ENCODE measurements at regions not wholly inside any gene's neighbourhood (a gene's known extent, or its start where the extent isn't known, plus 50 kb on each side); places are given as distances from the start of the nearest gene placed in this dataset.

- intact Hi-C loops (cut with DNase I), result loop anchor here (5.0 kb wide), 1 partner anchor 618 kb away; no protein-coding TSS in a partner anchor
- Histone ChIP-seq H3K9ac (ENCODE audit: low read length in 3 of 3) (no peak overlapping the region), H3K9me3 (ENCODE audit: control insufficient read depth in 2 of 3, insufficient read depth in 1 of 3, low read length in 3 of 3) (no peaks in the 10 kb centered on the region), H3K4me1 (ENCODE audit: control insufficient read depth in 2 of 3, insufficient read depth in 2 of 3, low read depth in 1 of 3, low read length in 3 of 3) (no peaks in the 10 kb centered on the region), H3K4me3 (ENCODE audit: low read length in 3 of 3) (no peak overlapping the region), H3K27ac (ENCODE audit: low read depth in 2 of 2, low read length in 2 of 2) (no peak overlapping the region), H3K27me3 (ENCODE audit: control insufficient read depth, insufficient read depth, low read length) (no peaks in the 10 kb centered on the region), H3K36me3 (ENCODE audit: control insufficient read depth in 2 of 3, insufficient read depth in 3 of 3, low read length in 3 of 3) (no peaks in the 10 kb centered on the region)
- no peak for TF ChIP-seq CTCF (IDR thresholded peaks at IDR 0.05; ENCODE audit: borderline replicate concordance, extremely low read depth, insufficient read depth)
- no peak for DNase-seq
- no peak for FAIRE-seq
Observed at GRCh38 chr21:15480160-15480559, 249.6 kb upstream of the USP25 start.

- Histone ChIP-seq H3K4me3 (ENCODE audit: low read length in 3 of 3) (no peak overlapping the region), H3K36me3 (ENCODE audit: control insufficient read depth in 2 of 3, insufficient read depth in 3 of 3, low read length in 3 of 3) (no peaks in the 10 kb centered on the region), H3K27me3 (ENCODE audit: control insufficient read depth, insufficient read depth, low read length) (no peaks in the 10 kb centered on the region), H3K9ac (ENCODE audit: low read length in 3 of 3) (no peak overlapping the region), H3K9me3 (ENCODE audit: control insufficient read depth in 2 of 3, insufficient read depth in 1 of 3, low read length in 3 of 3) (no peaks in the 10 kb centered on the region), H3K27ac (ENCODE audit: low read depth in 2 of 2, low read length in 2 of 2) (no peak overlapping the region), H3K4me1 (ENCODE audit: control insufficient read depth in 2 of 3, insufficient read depth in 2 of 3, low read depth in 1 of 3, low read length in 3 of 3) (no peaks in the 10 kb centered on the region)
- FAIRE-seq (peak; percentile 15), DNase-seq (peak; percentile 92 to 97 (median 93))
- TF ChIP-seq CTCF (IDR thresholded peaks at IDR 0.05; ENCODE audit: borderline replicate concordance, extremely low read depth, insufficient read depth), result peak; percentile 92
- intact Hi-C loops (cut with DNase I), result loop anchor here (5.0 kb wide), 1 partner anchor 621 kb away; no protein-coding TSS in a partner anchor
Observed at GRCh38 chr21:15483138-15483780, 246.5 kb upstream of the USP25 start.

- no peaks in the 10 kb centered on the region for H3K36me3 ChIP-seq (ENCODE audit: control insufficient read depth in 2 of 3, insufficient read depth in 3 of 3, low read length in 3 of 3)
- no peak for TF ChIP-seq CTCF (IDR thresholded peaks at IDR 0.05; ENCODE audit: borderline replicate concordance, extremely low read depth, insufficient read depth)
- H3K4me3 ChIP-seq (ENCODE audit: low read length in 3 of 3), result no peak overlapping the region
- no peaks in the 10 kb centered on the region for H3K27me3 ChIP-seq (ENCODE audit: control insufficient read depth, insufficient read depth, low read length)
- FAIRE-seq (no peak), DNase-seq (no peak)
- intact Hi-C loops (cut with DNase I), result no loop called here
- no peaks in the 10 kb centered on the region for H3K9me3 ChIP-seq (ENCODE audit: control insufficient read depth in 2 of 3, insufficient read depth in 1 of 3, low read length in 3 of 3)
- H3K27ac ChIP-seq (ENCODE audit: low read depth in 2 of 2, low read length in 2 of 2), result no peak overlapping the region
- no peaks in the 10 kb centered on the region for H3K4me1 ChIP-seq (ENCODE audit: control insufficient read depth in 2 of 3, insufficient read depth in 2 of 3, low read depth in 1 of 3, low read length in 3 of 3)
- H3K9ac ChIP-seq (ENCODE audit: low read length in 3 of 3), result no peak overlapping the region
Observed at GRCh38 chr21:15486460-15487195, 243.2 kb upstream of the USP25 start.

All from kidney (tissue), 13 donors.